ENCODE measurements at regions not wholly inside any gene's neighbourhood (a gene's known extent, or its start where the extent isn't known, plus 50 kb on each side); places are given as distances from the start of the nearest gene placed in this dataset.

DNA sequence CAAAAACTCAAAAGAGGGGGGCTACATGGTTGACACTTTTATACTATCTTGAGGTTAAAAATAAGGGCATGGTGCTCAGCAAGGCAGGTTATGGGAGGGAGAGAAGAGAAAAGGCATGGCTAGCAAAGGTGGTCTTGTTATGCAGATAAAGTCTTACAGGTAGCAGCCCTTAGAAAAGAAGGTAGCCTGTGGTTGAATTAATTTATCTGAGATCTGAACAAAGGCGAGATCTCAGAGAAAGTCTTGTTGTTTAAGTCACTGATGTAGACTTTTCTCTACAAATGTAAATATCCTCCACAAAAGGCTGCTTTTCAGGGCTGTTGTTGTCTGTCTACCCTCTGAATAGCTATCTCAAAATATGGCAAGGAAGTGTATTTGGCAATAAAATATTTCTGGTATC, 1250.4 kb downstream of the PCDH18 start:
- TF ChIP-seq, protein P1, sequence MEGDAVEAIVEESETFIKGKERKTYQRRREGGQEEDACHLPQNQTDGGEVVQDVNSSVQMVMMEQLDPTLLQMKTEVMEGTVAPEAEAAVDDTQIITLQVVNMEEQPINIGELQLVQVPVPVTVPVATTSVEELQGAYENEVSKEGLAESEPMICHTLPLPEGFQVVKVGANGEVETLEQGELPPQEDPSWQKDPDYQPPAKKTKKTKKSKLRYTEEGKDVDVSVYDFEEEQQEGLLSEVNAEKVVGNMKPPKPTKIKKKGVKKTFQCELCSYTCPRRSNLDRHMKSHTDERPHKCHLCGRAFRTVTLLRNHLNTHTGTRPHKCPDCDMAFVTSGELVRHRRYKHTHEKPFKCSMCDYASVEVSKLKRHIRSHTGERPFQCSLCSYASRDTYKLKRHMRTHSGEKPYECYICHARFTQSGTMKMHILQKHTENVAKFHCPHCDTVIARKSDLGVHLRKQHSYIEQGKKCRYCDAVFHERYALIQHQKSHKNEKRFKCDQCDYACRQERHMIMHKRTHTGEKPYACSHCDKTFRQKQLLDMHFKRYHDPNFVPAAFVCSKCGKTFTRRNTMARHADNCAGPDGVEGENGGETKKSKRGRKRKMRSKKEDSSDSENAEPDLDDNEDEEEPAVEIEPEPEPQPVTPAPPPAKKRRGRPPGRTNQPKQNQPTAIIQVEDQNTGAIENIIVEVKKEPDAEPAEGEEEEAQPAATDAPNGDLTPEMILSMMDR (IDR thresholded peaks at IDR 0.05), result no peak
- TF ChIP-seq EZH2phosphoT487 (IDR thresholded peaks at IDR 0.05), result no peak
